Tongue (tissue), 1 donor: ENCODE measurements at regions not wholly inside any gene's neighbourhood (a gene's known extent, or its start where the extent isn't known, plus 50 kb on each side); places are given as distances from the start of the nearest gene placed in this dataset.
"Not testable (repeated sequence)": the region's sequence is repeated elsewhere in the genome, so short reads cannot be mapped to it uniquely, and the experiment has no call there.

Experiments used
- DNase-seq: peaks from one replicate; pipeline ENCODE4 v3.0.0-alpha.2; 2015

DNA sequence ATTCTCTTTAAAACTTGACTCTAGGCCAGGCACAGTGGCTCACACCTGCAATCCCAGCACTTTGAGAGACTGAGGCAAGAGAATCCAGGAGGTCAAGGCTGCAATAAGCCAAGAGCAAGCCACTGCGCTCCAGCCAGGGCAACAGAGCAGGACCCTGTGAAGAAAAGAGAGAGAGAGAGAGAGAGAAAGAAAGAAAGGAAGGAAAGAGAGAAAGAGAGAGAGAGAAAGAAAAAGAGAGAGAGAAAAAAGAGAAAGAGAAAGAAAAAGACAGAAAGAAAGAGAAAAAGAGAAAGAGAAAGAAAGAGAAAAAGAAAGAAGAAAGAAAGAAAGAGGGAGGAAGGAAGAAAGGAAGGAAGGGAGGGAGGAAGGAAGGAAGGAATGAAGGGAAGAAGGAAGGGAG lies 76.7 kb downstream of the RIN2 start:
- no peak for DNase-seq

DNA sequence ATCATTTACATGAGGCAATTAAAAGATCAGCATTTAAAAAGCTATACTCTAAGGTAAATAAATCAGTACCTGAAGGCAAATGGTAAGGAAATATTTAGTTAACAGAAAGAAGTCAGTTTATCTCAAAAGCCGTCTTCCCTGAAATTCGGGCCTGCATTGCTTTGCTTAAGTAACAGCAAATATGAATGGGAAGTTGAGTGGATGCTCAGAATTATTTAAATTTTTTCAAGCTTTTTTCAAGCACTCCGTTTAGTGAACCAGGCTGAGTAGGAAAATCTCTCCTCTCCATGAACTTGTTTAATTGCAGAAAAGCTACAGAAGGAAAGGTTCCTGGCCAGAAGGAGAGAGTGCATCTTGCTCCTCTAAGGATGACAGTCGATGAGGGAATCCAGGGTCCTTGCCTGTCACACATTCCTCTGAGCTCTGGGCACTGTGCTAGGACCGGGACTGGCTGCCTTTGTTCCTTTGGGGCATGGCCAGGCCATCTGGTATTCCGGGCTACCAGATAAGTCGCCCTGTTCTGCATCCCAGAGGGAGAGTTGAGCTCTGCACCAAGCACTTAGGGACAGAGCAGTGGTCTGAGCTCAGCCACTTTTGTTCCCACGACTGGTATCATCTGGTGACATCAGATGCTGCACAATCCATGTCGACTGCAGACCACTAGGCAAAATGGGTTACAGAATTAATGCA lies 77.6 kb downstream of the RIN2 start:
- DNase-seq: no peak

DNA sequence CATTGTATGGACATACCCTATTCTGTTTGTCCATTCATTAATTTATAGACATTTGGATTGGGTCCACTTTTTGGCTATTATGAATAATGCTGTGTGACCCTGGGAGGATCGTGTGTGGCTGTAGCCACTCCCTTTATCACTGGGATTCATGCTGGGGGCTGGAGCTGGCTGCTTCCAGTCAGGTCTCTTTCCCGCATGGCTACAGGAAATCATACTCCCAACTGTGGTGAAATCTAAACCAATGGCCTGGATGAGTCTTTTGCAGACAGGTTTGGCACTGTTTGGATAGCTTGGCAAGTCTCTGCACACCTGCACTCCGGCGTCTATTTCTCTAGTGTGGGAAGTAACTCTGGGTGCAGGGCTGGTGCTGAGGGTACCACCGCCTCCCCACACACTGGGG lies 80.4 kb downstream of the RIN2 start:
- no peak for DNase-seq

DNA sequence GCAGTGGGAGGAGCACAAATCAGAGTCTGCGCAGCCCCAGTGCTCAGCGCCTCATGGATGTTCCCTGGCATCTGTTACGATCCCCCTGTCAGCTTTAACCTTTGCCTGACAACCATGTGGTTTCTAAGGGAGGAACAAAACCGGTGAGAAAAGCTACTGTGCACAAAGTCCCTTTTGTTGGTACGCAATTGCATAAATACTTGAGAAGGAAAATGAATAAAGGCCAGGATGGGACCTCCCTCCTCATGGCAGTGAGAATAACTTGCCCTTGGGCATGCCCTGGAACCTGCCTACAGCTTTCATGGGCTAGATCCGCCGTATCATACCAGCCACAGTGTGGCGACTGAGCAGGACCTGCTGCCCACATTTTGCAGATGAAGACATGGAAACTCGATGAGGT lies 81.0 kb downstream of the RIN2 start:
- DNase-seq: no peak

- DNase-seq: no peak
Observed at GRCh38 chr20:19840111-19840710, 82.2 kb downstream of the RIN2 start.

GRCh38 chr20:19841740-19842139 lies 83.7 kb downstream of the RIN2 start:
- no peak for DNase-seq

DNA sequence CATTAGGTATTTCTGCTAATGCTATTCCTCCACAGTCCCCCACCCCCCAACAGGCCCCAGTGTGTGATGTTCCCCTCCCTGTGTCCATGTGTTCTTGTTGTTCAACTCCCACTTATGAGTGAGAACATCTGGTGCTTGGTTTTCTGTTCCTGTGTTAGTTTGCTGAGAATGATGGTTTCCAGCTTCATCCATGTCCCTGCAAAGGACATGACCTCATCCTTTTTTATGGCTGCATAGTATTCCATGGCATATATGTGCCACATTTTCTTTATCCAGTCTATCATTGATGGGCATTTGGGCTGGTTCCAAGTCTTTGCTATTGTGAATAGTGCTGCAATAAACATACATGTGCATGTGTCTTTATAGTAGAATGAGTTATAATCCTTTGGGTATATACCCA lies 86.8 kb downstream of the RIN2 start:
- DNase-seq: not testable (repeated sequence)

DNA sequence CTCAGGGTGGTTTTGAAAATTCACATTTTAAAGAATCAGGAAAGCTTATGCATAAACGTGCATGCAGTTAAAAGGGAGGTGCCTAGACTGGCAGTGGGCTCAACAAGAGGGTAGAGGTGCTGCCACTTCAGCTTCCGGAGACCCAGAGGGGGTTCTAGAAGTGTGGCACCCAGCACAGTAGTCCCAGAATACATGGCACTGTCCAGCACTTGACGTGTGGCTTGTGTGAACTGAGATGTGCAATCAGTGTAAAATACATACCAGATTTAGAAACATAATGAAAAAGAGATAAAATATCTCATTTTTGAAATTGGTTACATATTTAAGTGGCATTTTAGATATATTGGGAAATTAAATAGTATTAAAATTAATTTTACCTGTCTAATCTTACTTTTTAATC lies 89.3 kb downstream of the RIN2 start:
- no peak for DNase-seq

DNA sequence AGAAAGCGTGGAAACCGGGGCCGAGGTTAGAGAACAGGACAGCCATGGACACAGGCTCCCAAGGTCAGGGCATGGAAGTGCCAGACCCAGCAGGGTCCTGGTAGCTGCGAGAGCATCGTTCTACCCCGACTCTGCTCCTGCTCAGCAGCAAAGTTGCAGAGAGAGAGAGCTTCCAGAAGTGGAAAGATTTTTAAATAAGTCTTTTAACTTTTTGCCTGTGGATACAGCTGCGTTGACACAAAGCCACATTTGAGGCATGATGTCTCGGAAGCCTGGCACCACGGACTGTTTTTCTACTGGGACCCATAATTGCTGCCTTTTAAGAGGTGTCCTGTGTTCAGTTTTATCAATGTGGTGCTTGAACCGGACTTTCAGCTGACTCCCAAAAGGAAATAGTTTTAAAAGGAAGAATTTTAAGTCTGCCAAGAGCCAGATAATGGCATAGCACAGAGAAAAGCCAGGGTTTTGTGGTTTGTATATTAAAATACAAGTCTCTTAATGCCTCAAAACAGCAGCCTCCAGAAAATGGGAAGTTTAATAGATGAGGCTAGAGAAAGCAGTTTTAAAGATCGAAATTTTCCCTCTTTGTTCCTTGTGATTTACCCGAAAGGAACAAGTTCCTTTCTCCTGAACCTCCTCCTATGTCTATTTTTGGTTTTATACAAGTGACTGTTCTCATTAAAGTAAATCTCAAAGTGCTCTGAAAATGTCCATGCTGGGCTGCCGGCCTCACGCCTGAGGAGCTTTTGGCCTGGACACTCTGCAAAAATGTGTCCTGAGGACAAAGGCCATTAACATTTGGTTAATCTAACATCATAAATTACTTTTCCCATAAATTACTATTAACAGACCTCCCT lies 91.5 kb downstream of the RIN2 start:
- peak; percentile 70 for DNase-seq

DNA sequence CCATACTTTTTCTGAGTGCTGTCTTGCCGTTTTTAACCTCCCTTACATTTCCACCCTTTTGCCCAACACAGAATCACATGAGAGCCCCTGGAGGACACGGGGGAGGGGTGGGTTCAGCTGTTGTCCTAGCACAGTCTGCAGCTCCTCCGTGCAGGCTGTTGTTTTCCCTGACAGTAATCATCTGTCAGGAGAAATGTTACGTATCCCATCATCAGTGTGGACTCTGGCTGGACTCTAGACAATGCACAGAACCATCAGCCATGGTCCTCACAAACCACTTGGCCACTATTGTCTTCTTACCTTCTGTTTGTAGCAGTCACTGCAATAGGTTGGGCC lies 92.1 kb downstream of the RIN2 start:
- peak; percentile 77 for DNase-seq

- peak; percentile 88 for DNase-seq
Observed at GRCh38 chr20:19851861-19852260, 93.8 kb downstream of the RIN2 start.

DNA sequence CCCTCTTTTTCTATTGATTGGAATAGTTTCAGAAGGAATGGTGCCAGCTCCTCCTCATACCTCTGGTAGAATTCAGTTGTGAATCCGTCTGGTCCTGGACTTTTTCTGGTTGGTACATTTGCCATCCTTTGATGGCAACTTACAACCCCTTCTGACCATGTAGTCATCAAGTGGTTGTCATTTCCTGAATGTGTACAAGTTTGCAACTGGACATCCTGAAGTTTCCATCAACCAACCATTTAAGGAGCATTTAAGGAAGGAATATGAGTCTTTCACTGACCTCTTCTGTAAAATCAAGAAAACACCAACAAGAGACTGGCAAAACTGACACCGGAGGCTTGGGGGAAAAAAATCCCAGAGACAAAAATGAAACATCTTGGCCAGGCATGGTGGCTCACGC lies 97.4 kb downstream of the RIN2 start:
- DNase-seq: no peak

- DNase-seq: peak; percentile 40
Observed at GRCh38 chr20:19858466-19859371, 100.7 kb downstream of the RIN2 start.

DNA sequence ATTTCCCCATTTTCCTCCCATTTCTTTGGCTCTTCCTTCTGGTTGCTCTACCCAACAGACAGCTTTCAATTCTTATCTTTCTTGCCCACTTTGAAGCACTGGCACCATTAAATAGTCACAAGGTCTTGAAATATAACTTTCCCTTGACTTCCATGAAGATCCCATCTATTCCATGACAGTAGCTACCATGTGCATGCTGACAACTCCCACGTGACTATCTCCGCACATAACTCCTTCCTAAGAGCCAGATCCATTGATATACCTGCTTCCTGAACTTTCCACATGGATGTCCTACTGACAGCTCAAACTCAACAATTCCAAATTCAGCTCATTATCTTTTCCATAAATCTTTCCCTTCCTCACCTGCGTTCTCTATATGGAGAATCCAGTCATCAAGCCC lies 101.4 kb downstream of the RIN2 start:
- DNase-seq: no peak

GRCh38 chr20:19860737-19861136 lies 102.7 kb downstream of the RIN2 start:
- no peak for DNase-seq

DNA sequence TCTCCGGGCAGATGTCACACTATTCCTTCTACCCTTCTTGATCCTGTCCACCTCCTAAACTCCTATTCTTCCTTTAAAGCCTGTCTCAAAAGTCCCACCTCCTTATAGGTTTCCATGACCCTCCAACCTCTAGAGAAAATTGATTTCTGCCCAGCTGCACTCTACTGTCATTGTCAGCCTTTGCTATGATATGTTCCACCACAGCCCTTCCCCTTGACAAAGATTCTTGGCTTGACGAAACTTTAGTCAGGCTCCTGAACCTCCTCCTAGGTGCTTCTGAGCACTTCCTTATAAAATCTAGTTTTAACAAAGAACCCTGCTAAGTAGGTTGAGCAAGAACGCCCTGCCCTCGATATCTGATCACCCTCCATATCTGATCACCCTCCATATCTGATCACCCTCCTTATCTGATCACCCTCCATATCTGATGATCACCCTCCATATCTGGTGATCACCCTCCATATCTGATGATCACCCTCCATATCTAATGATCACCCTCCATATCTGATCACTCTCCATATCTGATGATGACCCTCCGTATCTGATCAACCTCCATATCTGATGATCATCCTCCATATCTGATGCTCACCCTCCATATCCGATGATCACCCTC lies 103.2 kb downstream of the RIN2 start:
- DNase-seq: no peak

DNA sequence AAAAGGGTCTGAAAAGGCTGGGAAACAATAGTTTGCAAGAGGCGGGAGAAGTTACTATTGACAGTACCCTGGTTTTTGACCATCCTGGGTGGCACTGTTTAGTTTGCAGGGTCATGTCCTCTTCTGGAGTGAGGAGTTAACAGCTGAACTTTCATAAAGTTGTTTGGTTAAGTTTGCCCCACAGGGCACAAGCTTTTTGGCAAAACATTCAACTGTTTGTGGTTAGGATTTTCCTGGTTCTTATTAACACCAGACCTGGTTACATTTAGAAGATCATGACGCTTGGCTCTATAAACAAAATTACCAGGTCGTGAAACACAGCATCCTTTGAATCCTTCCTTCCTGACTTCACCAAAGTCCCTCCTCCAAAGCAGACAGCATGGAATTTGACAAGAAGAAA lies 106.1 kb downstream of the RIN2 start:
- DNase-seq: no peak

- DNase-seq: no peak
Observed at GRCh38 chr20:19866070-19866469, 108.0 kb downstream of the RIN2 start.

DNA sequence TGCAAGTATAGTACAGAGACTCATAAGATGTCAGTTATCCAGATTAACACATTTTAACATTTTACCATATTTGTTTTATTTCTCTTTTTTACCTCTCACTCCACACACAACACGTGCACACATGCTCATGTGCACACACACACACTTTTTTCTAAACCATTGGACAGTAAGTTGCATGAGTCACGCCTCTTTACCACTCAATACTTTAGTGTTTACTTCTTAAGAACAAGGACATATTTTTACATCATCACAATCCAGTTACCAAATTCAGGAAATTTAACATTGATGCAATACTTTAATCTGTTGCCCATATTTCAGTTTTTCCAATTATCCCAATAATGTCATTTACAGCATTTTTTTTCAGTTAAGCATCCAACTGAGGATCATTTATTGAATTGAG lies 109.0 kb downstream of the RIN2 start:
- DNase-seq: no peak

- no peak for DNase-seq
Observed at GRCh38 chr20:19867940-19868371, 109.9 kb downstream of the RIN2 start.

- no peak for DNase-seq
Observed at GRCh38 chr20:19868441-19868840, 110.4 kb downstream of the RIN2 start.

GRCh38 chr20:19872001-19872400 lies 113.9 kb downstream of the RIN2 start:
- DNase-seq: no peak
